BLaER1 (cell line): ENCODE measurements at regions not wholly inside any gene's neighbourhood (a gene's known extent, or its start where the extent isn't known, plus 50 kb on each side); places are given as distances from the start of the nearest gene placed in this dataset.
"Not testable (repeated sequence)": the region's sequence is repeated elsewhere in the genome, so short reads cannot be mapped to it uniquely, and the experiment has no call there.

Source experiments
- H3K27ac ChIP-seq: shearing (Covaris generic); formaldehyde crosslinking; 2 replicates; pipeline ENCODE4 v1.8.1; 2022
- H3K27me3 ChIP-seq: shearing (Covaris generic); formaldehyde crosslinking; 2 replicates; pipeline ENCODE4 v1.8.1; 2022
- H3K36me3 ChIP-seq: shearing (Covaris generic); formaldehyde crosslinking; 2 replicates; pipeline ENCODE4 v1.8.1; 2022
- H3K4me1 ChIP-seq: shearing (Covaris generic); formaldehyde crosslinking; 2 replicates; pipeline ENCODE4 v1.8.1; 2022
- H3K4me2 ChIP-seq: shearing (Covaris generic); formaldehyde crosslinking; 2 replicates; pipeline ENCODE4 v1.8.1; 2022
- H3K4me3 ChIP-seq: shearing (Covaris generic); formaldehyde crosslinking; 2 replicates; pipeline ENCODE4 v1.8.1; 2022
- H3K9ac ChIP-seq: shearing (Covaris generic); formaldehyde crosslinking; 2 replicates; pipeline ENCODE4 v1.8.1; 2022
- H3K9me3 ChIP-seq: shearing (Covaris generic); formaldehyde crosslinking; 2 replicates; pipeline ENCODE4 v1.8.1; 2022
- H4K20me1 ChIP-seq: shearing (Covaris generic); formaldehyde crosslinking; 2 replicates; pipeline ENCODE4 v1.8.1; 2022
- Cebpa-rat ChIP-seq: shearing (Covaris generic); IDR thresholded peaks from 2 replicates; pipeline ENCODE4 v1.8.1; 2022

DNA sequence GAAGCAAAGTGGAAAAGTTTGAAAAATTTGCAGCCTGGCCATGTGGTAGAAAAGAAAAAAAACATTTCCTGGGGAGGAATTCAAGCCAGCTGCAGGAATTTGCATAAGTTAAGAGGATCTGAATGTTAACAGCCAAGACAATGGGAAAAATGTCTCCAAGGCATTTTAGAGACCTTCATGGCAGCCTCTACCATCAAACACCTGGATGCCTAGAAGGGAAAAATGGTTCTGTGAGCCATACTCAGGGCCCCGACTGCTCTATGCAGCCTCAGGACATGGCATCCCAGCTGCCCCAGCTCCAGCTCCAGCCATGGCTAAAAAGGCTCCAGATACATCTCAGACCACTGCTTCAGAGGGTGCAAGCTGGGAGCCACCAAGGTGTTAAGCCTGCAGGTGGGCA is 149.1 kb upstream of the SOX6 start:
- Histone ChIP-seq H3K4me2 (no peak overlapping the region), H4K20me1 (no peaks in the 10 kb centered on the region), H3K27ac (no peak overlapping the region), H3K9ac (no peak overlapping the region), H3K27me3 (no peaks in the 10 kb centered on the region), H3K36me3 (no peaks in the 10 kb centered on the region), H3K9me3 (peaks cover 15% of the 10 kb centered on the region), H3K4me3 (no peak overlapping the region), H3K4me1 (no peaks in the 10 kb centered on the region)
- no peak for TF ChIP-seq Cebpa-rat

DNA sequence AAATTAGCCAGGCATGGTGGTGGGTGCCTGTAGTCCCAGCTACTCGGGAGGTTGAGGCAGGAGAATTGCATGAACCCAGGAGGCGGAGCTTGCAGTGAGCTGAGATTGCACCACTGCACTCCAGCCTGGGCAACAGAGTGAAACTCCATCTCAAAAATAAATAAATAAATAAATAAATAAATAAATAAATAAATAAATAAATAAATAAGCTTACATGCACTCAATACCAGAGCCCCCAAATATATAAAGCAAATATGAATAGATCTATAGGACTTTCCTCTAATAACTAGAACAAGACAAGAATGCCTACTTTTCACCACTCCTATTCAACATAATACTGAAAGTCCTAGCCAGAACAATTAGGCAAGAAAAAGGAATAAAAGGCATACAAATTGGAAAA is 147.5 kb upstream of the SOX6 start:
- not testable (repeated sequence) for H3K27me3 ChIP-seq, H3K36me3 ChIP-seq, H4K20me1 ChIP-seq, H3K27ac ChIP-seq, H3K4me2 ChIP-seq, H3K4me3 ChIP-seq, H3K4me1 ChIP-seq, H3K9ac ChIP-seq
- peaks cover 15% of the 10 kb centered on the region for H3K9me3 ChIP-seq

DNA sequence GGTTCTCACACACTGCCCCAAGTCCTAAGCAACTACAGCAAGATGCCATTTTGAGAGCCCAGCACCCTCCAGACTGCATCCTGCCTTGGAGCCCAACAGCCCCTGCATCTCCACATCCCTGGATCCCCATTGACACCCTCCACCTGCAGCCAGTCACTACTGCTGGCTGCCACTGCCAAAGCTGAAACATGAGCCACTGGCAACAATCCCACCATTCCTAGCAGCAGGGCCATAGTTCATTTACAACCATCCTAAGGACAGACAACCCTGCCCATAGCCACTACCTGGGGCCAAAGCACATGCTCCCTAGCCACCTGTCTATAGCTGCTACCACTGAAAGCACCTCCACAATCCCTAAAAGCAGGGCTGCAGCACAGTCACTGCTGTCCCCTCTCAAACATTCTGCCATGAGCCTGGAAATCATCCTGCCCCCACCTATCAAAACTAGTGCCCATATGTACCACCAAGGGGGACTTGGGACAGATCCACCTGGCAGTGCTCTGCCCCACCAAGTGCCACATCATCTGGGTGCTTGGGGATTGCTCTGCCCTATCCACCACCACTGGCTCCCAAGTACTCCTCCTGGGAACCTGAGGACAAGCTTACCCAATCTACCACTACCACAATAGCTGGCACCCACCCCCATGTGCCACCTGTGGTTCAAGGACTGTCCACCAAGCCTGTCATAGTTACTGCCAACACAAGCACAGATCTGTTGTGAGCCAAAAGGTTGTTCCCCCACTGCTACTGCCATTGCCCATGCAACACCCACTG is 138.8 kb upstream of the SOX6 start:
- TF ChIP-seq Cebpa-rat = no peak
- Histone ChIP-seq H3K9ac (no peak overlapping the region), H3K9me3 (no peaks in the 10 kb centered on the region), H3K27me3 (no peaks in the 10 kb centered on the region), H4K20me1 (no peaks in the 10 kb centered on the region), H3K36me3 (no peaks in the 10 kb centered on the region), H3K4me3 (no peak overlapping the region), H3K27ac (no peak overlapping the region), H3K4me1 (no peaks in the 10 kb centered on the region), H3K4me2 (no peak overlapping the region)

DNA sequence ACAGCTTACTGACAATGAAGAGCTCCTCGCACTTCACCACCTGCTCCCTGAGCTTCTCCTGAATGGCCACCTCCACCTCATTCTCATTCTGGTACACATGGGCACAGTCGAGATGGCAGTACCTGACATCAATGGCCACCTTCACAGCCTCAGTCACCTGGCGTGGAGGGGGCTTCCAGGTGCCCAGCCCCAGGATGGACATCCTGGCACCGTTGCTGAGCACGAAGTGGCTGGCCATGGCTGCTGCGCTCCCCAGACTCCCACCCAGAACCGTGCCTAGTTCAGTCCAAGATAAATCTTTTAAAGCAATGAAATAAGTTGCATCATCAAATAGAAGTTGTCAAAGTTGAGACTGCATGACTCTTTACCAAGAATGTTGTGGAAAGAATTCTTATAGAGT is 128.1 kb upstream of the SOX6 start:
- H3K36me3 ChIP-seq = no peaks in the 10 kb centered on the region
- no peak overlapping the region for H3K4me2 ChIP-seq
- H3K27me3 ChIP-seq = no peaks in the 10 kb centered on the region
- H4K20me1 ChIP-seq = no peaks in the 10 kb centered on the region
- TF ChIP-seq Cebpa-rat = no peak
- H3K4me3 ChIP-seq = no peak overlapping the region
- H3K9me3 ChIP-seq = no peaks in the 10 kb centered on the region
- H3K4me1 ChIP-seq = no peaks in the 10 kb centered on the region
- no peak overlapping the region for H3K9ac ChIP-seq
- no peak overlapping the region for H3K27ac ChIP-seq

DNA sequence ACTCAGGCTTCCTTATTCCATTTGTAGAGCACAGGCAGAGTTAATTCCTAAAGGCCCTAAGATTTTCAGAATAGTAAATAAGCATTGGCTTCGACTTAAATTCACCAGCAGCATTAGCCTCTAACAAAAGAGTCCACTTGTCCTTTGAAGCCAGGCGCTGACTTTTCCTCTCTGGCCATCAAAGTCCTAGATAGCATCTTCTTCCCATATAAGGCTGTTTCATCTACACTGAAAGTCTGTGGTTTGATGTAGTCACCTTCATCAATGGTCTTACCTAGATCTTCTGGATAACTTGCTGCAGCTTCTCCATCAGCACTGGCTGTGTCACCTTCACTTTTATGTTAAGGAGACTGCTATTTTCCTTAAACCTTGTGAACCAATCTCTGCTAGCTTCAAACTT is 118.3 kb upstream of the SOX6 start:
- H3K4me1 ChIP-seq = no peaks in the 10 kb centered on the region
- H3K4me3 ChIP-seq = no peak overlapping the region

DNA sequence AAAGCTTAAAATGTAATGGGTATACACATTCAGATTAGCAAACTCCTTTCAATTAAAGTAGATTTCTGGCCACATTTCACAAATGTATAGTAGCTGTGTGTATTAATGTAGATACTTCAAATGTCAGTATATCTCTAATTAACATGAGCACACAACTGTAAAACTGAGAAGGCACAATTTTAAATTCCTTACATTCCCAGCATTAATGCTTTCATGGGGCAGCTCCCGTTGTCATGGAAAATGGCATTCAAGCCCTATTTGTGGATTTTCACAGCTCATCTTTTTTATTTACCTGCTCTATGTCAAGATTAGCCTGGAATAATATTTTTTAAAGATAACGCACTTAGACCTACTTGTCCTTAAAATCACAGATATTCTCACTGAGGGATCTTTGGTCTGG is 113.6 kb upstream of the SOX6 start:
- Histone ChIP-seq H3K4me2 (no peak overlapping the region), H3K4me3 (no peak overlapping the region), H3K36me3 (no peaks in the 10 kb centered on the region), H3K4me1 (no peaks in the 10 kb centered on the region), H3K9ac (no peak overlapping the region), H4K20me1 (no peaks in the 10 kb centered on the region), H3K27ac (no peak overlapping the region), H3K9me3 (no peaks in the 10 kb centered on the region), H3K27me3 (no peaks in the 10 kb centered on the region)
- TF ChIP-seq Cebpa-rat = no peak

More for the DNA sequence above, 118.3 kb upstream of the SOX6 start:
- Histone ChIP-seq H3K27me3 (no peaks in the 10 kb centered on the region), H3K27ac (no peak overlapping the region), H3K4me2 (no peak overlapping the region), H4K20me1 (no peaks in the 10 kb centered on the region), H3K36me3 (no peaks in the 10 kb centered on the region), H3K9me3 (no peaks in the 10 kb centered on the region), H3K9ac (no peak overlapping the region)
- no peak for TF ChIP-seq Cebpa-rat

DNA sequence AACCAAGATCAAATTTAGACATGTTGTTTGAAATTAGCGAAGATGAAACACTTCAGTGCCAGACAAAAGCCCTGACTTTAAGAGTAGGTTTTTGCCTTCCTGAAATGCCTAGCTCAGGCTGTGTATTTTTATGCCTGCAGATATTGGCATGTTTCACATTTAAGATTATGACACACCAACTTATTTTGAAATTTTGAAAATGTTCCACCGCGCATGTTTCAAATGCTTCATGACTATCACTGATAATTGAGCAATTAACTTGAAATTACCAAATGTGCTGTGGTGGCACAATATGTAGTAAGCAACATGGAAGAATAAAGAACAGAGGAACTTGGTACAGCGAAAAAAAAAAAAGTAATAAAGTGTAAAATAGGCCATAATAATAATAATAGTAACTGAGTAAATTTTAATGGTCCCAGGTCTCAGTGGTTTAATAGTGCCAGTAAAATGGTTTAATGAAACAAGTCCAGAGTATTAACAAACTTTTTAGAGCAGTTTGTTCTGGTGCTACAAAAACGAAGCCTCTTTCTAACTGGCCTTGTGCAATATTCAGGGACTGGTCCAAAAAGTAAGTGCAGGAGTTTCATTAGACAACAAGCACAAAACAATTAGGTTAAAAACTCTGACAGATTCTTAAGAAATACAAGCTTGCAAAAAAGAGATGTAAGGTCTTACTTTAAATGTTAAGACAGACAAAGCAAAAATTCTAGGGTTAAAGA is 112.5 kb upstream of the SOX6 start:
- Histone ChIP-seq H3K36me3 (no peaks in the 10 kb centered on the region), H3K4me3 (no peak overlapping the region), H3K27me3 (no peaks in the 10 kb centered on the region), H4K20me1 (no peaks in the 10 kb centered on the region), H3K27ac (no peak overlapping the region), H3K9me3 (no peaks in the 10 kb centered on the region), H3K9ac (no peak overlapping the region), H3K4me1 (no peaks in the 10 kb centered on the region), H3K4me2 (no peak overlapping the region)
- TF ChIP-seq Cebpa-rat = no peak

DNA sequence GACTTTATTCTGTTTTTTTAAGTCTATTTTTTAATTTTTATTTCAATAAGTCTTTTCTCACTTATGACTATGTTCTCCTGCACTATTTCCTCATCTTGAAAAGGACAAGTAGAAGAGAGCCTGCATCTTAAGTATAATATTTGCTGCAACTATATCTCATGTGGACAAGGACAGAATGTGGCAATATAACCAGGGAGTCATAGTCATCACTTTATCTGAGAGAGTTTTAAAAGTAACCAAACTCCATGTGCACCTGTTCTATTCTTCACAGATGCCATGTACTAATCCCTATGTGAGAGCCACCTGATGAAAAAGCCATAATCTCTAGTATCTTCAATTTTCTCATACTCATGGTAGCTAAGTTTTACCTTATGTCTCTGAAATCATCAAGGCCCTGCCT is 104.2 kb upstream of the SOX6 start:
- Histone ChIP-seq H3K27me3 (no peaks in the 10 kb centered on the region), H3K4me2 (no peak overlapping the region), H3K9ac (no peak overlapping the region), H4K20me1 (no peaks in the 10 kb centered on the region), H3K9me3 (no peaks in the 10 kb centered on the region), H3K36me3 (no peaks in the 10 kb centered on the region), H3K4me1 (no peaks in the 10 kb centered on the region), H3K27ac (no peak overlapping the region), H3K4me3 (no peak overlapping the region)
- TF ChIP-seq Cebpa-rat = no peak

DNA sequence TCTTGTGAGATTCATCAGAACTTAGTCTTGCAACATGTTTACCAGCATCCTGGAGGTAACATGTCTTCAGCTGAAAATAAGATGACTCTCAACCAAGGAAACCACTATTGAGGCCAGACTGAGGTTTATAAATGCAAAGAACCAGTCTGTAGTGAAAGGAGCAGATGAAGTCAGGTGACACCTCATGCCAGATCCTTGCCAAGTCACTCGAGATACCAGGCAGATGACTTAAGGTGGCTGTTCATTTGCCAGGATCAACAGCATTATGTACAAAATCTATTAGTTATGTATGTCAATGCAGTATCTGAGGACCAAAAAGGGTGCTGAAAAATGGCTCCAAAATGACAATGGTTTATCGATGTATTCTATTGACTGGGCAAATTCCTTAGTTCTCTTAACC is 100.0 kb upstream of the SOX6 start:
- TF ChIP-seq Cebpa-rat = no peak
- Histone ChIP-seq H3K9ac (no peak overlapping the region), H3K9me3 (no peaks in the 10 kb centered on the region), H3K4me2 (no peak overlapping the region), H3K4me3 (no peak overlapping the region), H3K27me3 (no peaks in the 10 kb centered on the region), H3K27ac (no peak overlapping the region), H3K4me1 (no peaks in the 10 kb centered on the region), H4K20me1 (no peaks in the 10 kb centered on the region), H3K36me3 (no peaks in the 10 kb centered on the region)

DNA sequence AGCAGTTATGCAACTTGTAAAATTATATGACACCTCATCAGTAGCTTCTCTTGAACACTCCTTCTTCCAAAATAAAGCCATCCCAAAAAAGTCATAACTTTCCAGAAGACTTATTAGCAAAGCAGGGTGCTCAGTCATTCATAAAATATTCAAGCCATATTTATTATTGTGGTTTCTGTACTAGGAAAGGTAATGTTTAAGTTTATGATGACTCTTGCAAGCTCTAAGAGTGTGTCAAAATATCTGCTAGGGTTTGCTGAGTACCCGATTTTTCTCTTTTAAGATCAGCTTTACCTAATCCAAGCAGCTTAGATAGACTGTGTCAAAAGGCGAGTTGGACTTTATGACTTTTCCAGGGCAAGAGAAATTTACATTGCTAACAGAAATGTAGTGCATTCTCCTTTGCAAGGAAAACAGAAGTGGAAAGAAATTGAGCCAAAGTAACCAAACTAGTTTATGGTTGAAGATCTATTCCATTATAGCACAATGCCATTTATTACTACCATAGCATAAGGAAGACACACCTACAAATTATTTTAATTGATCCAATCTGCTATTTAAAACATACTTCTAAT is 98.0 kb upstream of the SOX6 start:
- Histone ChIP-seq H3K27ac (no peak overlapping the region), H3K9ac (no peak overlapping the region), H3K4me3 (no peak overlapping the region), H3K4me2 (no peak overlapping the region), H3K27me3 (no peaks in the 10 kb centered on the region), H3K4me1 (no peaks in the 10 kb centered on the region), H3K36me3 (no peaks in the 10 kb centered on the region), H3K9me3 (no peaks in the 10 kb centered on the region), H4K20me1 (no peaks in the 10 kb centered on the region)
- no peak for TF ChIP-seq Cebpa-rat
